ENCODE measurements at regions not wholly inside any gene's neighbourhood (a gene's known extent, or its start where the extent isn't known, plus 50 kb on each side); places are given as distances from the start of the nearest gene placed in this dataset.

GRCh38 chr1:10873189-10873588, 76.7 kb upstream of the CASZ1 start:
- intact Hi-C loops (cut with micrococcal nuclease; ENCODE audit: unreplicated experiment) (no loop called here), in situ Hi-C loops (cut with MboI) (loop anchor here (5.0 kb wide), 1 partner anchor 366 kb away; no protein-coding TSS in a partner anchor)
- Histone ChIP-seq H3K4me2 (ENCODE audit: control insufficient read depth, insufficient read depth) (no peak overlapping the region), H3K27me3 (replicated peaks in 1 of 2; ENCODE audit: control insufficient read depth in 2 of 2, insufficient read depth in 2 of 2, low read length in 1 of 2) (peaks cover 0 to 1% of the 10 kb centered on the region in 2 experiments; a peak in 1 of 4 replicates), H4K20me1 (ENCODE audit: control insufficient read depth, insufficient read depth) (no peaks in the 10 kb centered on the region), H3K79me2 (ENCODE audit: control insufficient read depth, insufficient read depth, low read length) (no peaks in the 10 kb centered on the region), H3K4me1 (ENCODE audit: control insufficient read depth, insufficient read depth, low read length) (no peaks in the 10 kb centered on the region), H3K9ac (ENCODE audit: control insufficient read depth, insufficient read depth, low read length) (no peak overlapping the region), H3K36me3 (ENCODE audit: control insufficient read depth in 2 of 2, insufficient read depth in 2 of 2, low read length in 1 of 2) (no peaks in the 10 kb centered on the region), H2AFZ (ENCODE audit: control insufficient read depth, low read depth, low read length) (no peak overlapping the region), H3K4me3 (no peak overlapping the region), H3K27ac (ENCODE audit: control insufficient read depth, insufficient read depth) (no peak overlapping the region), H3K9me3 (replicated peaks; ENCODE audit: control insufficient read depth, insufficient read depth, low read length) (no peaks in the 10 kb centered on the region)
- DNase-seq (ENCODE audit: low read depth, low spot score) = no peak
- 20% methylated on average over 6 of the region's 6 CpGs for WGBS (ENCODE audit: insufficient coverage, insufficient replicate concordance, low lambda C conversion rate, missing lambda C conversion rate)
- ChIA-PET RAD21 (ENCODE audit: unreplicated experiment) (no interaction called here), POLR2A (no interaction called here), CTCF (interaction anchor here (2.0 to 2.5 kb wide), 2 partner anchors 366 to 378 kb away, joined by 6 to 8 read pairs; no protein-coding TSS in a partner anchor), SMC1A (ENCODE audit: uncharacterized antibody, unreplicated experiment) (no interaction called here)
- no TSS peak for BruUV-seq (replicated peaks)
- FAIRE-seq = no peak
- TF ChIP-seq RUNX3 (IDR thresholded peaks at IDR 0.05; ENCODE audit: low read length) (no peak), NFYB (IDR thresholded peaks at IDR 0.05; ENCODE audit: insufficient read depth, low read depth, low read length) (peak; percentile 49; the same call in 1 of the 2 replicates)
- ATAC-seq = peak; percentile 52

- Histone ChIP-seq H3K79me2 (ENCODE audit: control insufficient read depth, insufficient read depth, low read length) (no peaks in the 10 kb centered on the region), H3K4me2 (ENCODE audit: control insufficient read depth, insufficient read depth) (no peak overlapping the region), H3K27me3 (replicated peaks in 1 of 2; ENCODE audit: control insufficient read depth in 2 of 2, insufficient read depth in 2 of 2, low read length in 1 of 2) (no peaks in the 10 kb centered on the region; a peak in 1 of 4 replicates), H3K27ac (ENCODE audit: control insufficient read depth, insufficient read depth) (no peak overlapping the region), H3K9ac (ENCODE audit: control insufficient read depth, insufficient read depth, low read length) (no peak overlapping the region), H3K9me3 (replicated peaks; ENCODE audit: control insufficient read depth, insufficient read depth, low read length) (no peaks in the 10 kb centered on the region), H3K4me1 (ENCODE audit: control insufficient read depth, insufficient read depth, low read length) (no peaks in the 10 kb centered on the region), H4K20me1 (ENCODE audit: control insufficient read depth, insufficient read depth) (no peaks in the 10 kb centered on the region), H3K4me3 (no peak overlapping the region), H3K36me3 (ENCODE audit: control insufficient read depth in 2 of 2, insufficient read depth in 2 of 2, low read length in 1 of 2) (no peaks in the 10 kb centered on the region), H2AFZ (ENCODE audit: control insufficient read depth, low read depth, low read length) (no peak overlapping the region)
- intact Hi-C loops (cut with micrococcal nuclease; ENCODE audit: unreplicated experiment) (no loop called here), in situ Hi-C loops (cut with MboI) (loop anchor here (5.0 kb wide), 1 partner anchor 367 kb away; no protein-coding TSS in a partner anchor)
- ChIA-PET RAD21 (ENCODE audit: unreplicated experiment) (interaction anchor here (0.7 kb wide), 1 partner anchor 441 kb away, joined by 3 read pairs; no protein-coding TSS in a partner anchor), SMC1A (ENCODE audit: uncharacterized antibody, unreplicated experiment) (interaction anchor here (1.0 kb wide), 1 partner anchor 10 kb away, joined by 3 read pairs; no protein-coding TSS in a partner anchor), CTCF (no interaction called here), POLR2A (no interaction called here)
- BruUV-seq (replicated peaks) = no TSS peak
- WGBS (ENCODE audit: insufficient coverage, insufficient replicate concordance, low lambda C conversion rate, missing lambda C conversion rate) = 41% methylated on average over 5 of the region's 5 CpGs
- ATAC-seq (no peak), DNase-seq (ENCODE audit: low read depth, low spot score) (no peak), FAIRE-seq (no peak)
- TF ChIP-seq FOXK2 (IDR thresholded peaks at IDR 0.05) = no peak
- TF ChIP-seq RAD51 (IDR thresholded peaks at IDR 0.05) = no peak
- TF ChIP-seq PAX8 (IDR thresholded peaks at IDR 0.05) = no peak
- no peak for TF ChIP-seq JUNB (IDR thresholded peaks at IDR 0.05)
- TF ChIP-seq IRF4 (IDR thresholded peaks at IDR 0.05; ENCODE audit: low read depth, low read length) = no peak
- no peak for TF ChIP-seq IKZF2 (IDR thresholded peaks at IDR 0.05)
- TF ChIP-seq PKNOX1 (IDR thresholded peaks at IDR 0.05) = no peak
- TF ChIP-seq ZNF384 (IDR thresholded peaks at IDR 0.05; ENCODE audit: borderline replicate concordance, low read depth, low read length) = no peak
- TF ChIP-seq ZNF207 (IDR thresholded peaks at IDR 0.05; ENCODE audit: borderline replicate concordance) = no peak
- no peak for TF ChIP-seq REST (IDR thresholded peaks at IDR 0.05; ENCODE audit: low read depth, low read length)
- TF ChIP-seq CBX3 (IDR thresholded peaks at IDR 0.05; ENCODE audit: borderline replicate concordance, low read depth) = no peak
Observed at GRCh38 chr1:10874351-10874750, 77.9 kb upstream of the CASZ1 start.

All from GM12878 (cell line).